Type B pancreatic cell (in vitro differentiated cells): ENCODE measurements at regions not wholly inside any gene's neighbourhood (a gene's known extent, or its start where the extent isn't known, plus 50 kb on each side); places are given as distances from the start of the nearest gene placed in this dataset.
A peak's percentile ranks its signal among the peaks of the same experiment; 100 is the strongest.

ENCODE experiments used
- DNase-seq: peaks from one replicate; pipeline ENCODE4 v3.0.0; 2021; ENCODE audit warnings: mixed read lengths; ENCODE audit not compliant: unreplicated experiment; ENCODE audit errors: extremely low spot score
- H3K27ac Mint-ChIP-seq: 2 replicates; pipeline ENCODE4 v1.8.0; 2021; ENCODE audit warnings: mild to moderate bottlenecking, mixed read lengths
- H3K27me3 Mint-ChIP-seq: 2 replicates; pipeline ENCODE4 v1.8.0; 2021; ENCODE audit warnings: mixed read lengths
- H3K36me3 Mint-ChIP-seq: 2 replicates; pipeline ENCODE4 v1.8.0; 2021; ENCODE audit warnings: mixed read lengths
- H3K4me1 Mint-ChIP-seq: one replicate; pipeline ENCODE4 v1.8.0; 2021; ENCODE audit warnings: mixed read lengths; ENCODE audit not compliant: unreplicated experiment
- H3K4me3 Mint-ChIP-seq: 2 replicates; pipeline ENCODE4 v1.8.0; 2021; ENCODE audit warnings: mild to moderate bottlenecking, mixed read lengths
- H3K9me3 Mint-ChIP-seq: 2 replicates; pipeline ENCODE4 v1.8.0; 2021; ENCODE audit warnings: mixed read lengths
- CTCF ChIP-seq: fragments of 200-600 bp; sonication (generic); conservative IDR thresholded peaks from 2 replicates; pipeline ENCODE4 v1.5.0; 2021; ENCODE audit warnings: antibody characterized with exemption, mild to moderate bottlenecking

DNA sequence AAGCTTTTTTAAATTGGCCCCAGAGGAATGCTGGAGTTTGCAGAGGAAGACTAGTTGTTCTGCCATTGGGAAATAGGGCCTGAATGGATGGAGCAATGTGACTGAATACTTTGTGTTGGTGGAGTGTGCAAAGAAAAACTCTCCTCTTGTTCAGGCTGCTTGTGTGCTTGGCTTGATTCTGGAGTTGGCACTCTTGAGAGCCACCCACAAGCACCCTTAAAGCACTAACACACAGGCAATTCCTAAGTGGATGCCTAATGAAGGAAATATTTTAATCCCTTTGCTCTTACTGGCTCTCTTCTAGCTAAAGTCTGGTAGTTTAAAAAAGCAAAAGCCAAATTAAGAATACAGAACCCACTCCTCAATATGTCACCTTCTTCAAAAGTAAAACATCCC is 304.4 kb upstream of the C2CD4B start:
- H3K4me3 Mint-ChIP-seq, result no peak overlapping the region
- H3K36me3 Mint-ChIP-seq, result peaks cover 4% of the 10 kb centered on the region
- H3K9me3 Mint-ChIP-seq, result no peaks in the 10 kb centered on the region
- H3K27me3 Mint-ChIP-seq, result peaks cover 7% of the 10 kb centered on the region
- peaks cover 63% of the 10 kb centered on the region for H3K4me1 Mint-ChIP-seq
- no peak for DNase-seq
- TF ChIP-seq CTCF, result no peak
- H3K27ac Mint-ChIP-seq, result peak overlapping the region; percentile 25

DNA sequence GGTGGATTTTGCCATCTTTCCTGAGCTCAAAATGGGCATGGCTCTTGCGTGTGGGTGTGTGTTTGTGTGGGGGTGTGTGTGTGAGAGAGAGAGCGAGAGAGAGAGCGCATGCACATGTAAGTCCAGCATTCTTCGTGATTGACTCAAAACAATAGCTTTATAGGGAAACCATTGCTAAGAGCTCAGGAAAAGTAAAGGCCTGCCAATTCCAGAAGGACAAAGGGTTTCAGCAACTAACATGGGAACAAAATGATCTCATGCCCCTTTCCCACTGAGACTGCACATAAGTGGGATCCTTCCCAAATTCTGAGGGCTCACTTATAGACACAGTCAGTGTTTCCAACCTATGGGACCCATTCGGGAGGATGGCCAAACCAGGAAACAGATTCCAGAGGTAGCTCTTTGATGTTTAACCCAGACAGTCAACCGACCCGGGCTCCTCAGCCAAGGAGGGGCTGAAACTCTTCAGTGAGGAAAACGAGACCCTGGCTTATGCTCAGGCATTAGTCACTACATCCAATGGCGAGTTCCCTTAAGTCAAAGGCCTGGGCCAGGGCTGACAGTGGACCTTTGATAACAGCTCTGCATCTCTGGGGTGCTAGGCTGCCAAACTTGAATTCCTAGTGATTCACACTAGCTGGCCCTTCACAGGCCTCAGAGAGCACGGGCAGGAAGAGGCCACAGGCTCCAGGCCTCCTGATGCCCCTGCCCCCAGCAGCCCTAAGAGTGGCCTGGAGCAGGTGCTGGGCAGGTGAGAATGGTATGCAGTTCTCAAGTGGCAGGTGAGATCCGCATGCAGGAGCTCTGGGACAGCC is 305.0 kb upstream of the C2CD4B start:
- Mint-ChIP-seq H3K36me3 (peaks cover 4% of the 10 kb centered on the region), H3K4me1 (peaks cover 61% of the 10 kb centered on the region), H3K27ac (peak overlapping the region; percentile 25), H3K4me3 (no peak overlapping the region), H3K9me3 (no peaks in the 10 kb centered on the region), H3K27me3 (peaks cover 4% of the 10 kb centered on the region)
- DNase-seq, result no peak
- no peak for TF ChIP-seq CTCF

- Mint-ChIP-seq H3K4me3 (no peak overlapping the region), H3K36me3 (no peaks in the 10 kb centered on the region), H3K27me3 (peaks cover 4% of the 10 kb centered on the region), H3K4me1 (peaks cover 56% of the 10 kb centered on the region), H3K27ac (peak overlapping the region; percentile 52), H3K9me3 (no peaks in the 10 kb centered on the region)
- no peak for DNase-seq
- no peak for TF ChIP-seq CTCF
Observed at GRCh38 chr15:62472616-62473299, 307.7 kb upstream of the C2CD4B start.

- H3K36me3 Mint-ChIP-seq, result no peaks in the 10 kb centered on the region
- H3K27me3 Mint-ChIP-seq, result peaks cover 4% of the 10 kb centered on the region
- no peak for TF ChIP-seq CTCF
- peaks cover 60% of the 10 kb centered on the region for H3K4me1 Mint-ChIP-seq
- no peak overlapping the region for H3K4me3 Mint-ChIP-seq
- H3K9me3 Mint-ChIP-seq, result no peaks in the 10 kb centered on the region
- no peak overlapping the region for H3K27ac Mint-ChIP-seq
- no peak for DNase-seq
Observed at GRCh38 chr15:62474021-62474770, 309.1 kb upstream of the C2CD4B start.

DNA sequence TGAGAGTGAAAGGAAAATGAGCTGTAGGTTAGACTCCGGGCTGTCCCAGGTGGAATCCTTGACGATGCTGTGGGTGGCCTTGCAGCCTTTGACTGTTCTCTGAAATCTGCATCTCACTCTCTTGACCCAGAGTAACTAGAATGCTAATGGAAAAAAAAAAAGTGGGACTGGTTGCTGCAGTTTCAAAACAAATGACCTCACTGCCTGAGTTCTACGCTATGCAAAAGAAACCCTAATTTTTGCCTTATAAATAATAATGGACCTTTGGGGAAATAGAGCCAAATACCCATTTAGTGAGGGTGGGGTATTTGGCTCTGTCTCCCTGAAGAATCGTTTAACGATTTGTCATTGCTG is 309.7 kb upstream of the C2CD4B start:
- no peak overlapping the region for H3K27ac Mint-ChIP-seq
- H3K36me3 Mint-ChIP-seq, result no peaks in the 10 kb centered on the region
- DNase-seq, result no peak
- peaks cover 4% of the 10 kb centered on the region for H3K27me3 Mint-ChIP-seq
- no peak overlapping the region for H3K4me3 Mint-ChIP-seq
- H3K4me1 Mint-ChIP-seq, result peaks cover 56% of the 10 kb centered on the region
- no peak for TF ChIP-seq CTCF
- no peaks in the 10 kb centered on the region for H3K9me3 Mint-ChIP-seq
